ENCODE measurements at regions not wholly inside any gene's neighbourhood (a gene's known extent, or its start where the extent isn't known, plus 50 kb on each side); places are given as distances from the start of the nearest gene placed in this dataset.

DNA sequence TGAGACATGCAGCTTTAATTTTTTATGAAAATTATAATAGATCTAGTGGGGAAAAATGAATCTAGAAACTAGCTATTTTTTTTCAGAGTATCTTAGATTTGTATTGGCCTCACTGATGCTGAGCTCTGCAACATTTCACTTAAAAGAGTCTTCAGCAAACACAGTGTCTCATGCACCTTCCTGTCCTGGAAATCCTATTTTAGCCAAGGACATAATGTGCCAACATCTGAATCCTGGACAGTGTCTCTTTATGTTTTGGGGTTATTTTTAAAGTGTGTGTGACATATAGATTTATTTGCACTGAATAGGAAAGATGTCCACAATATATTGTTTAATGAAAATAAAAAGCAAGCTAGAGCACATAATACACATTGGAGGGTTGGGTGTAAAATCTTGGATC lies 199.1 kb upstream of the FMN2 start:
- no peak overlapping the region for H3K27ac ChIP-seq
- no peaks in the 10 kb centered on the region for H3K36me3 ChIP-seq
- H3K4me3 ChIP-seq, result no peak overlapping the region
- no peaks in the 10 kb centered on the region for H3K27me3 ChIP-seq
- H3K9me3 ChIP-seq, result no peaks in the 10 kb centered on the region
- no peak for TF ChIP-seq POLR2A (IDR thresholded peaks at IDR 0.05)
- TF ChIP-seq, protein P1, sequence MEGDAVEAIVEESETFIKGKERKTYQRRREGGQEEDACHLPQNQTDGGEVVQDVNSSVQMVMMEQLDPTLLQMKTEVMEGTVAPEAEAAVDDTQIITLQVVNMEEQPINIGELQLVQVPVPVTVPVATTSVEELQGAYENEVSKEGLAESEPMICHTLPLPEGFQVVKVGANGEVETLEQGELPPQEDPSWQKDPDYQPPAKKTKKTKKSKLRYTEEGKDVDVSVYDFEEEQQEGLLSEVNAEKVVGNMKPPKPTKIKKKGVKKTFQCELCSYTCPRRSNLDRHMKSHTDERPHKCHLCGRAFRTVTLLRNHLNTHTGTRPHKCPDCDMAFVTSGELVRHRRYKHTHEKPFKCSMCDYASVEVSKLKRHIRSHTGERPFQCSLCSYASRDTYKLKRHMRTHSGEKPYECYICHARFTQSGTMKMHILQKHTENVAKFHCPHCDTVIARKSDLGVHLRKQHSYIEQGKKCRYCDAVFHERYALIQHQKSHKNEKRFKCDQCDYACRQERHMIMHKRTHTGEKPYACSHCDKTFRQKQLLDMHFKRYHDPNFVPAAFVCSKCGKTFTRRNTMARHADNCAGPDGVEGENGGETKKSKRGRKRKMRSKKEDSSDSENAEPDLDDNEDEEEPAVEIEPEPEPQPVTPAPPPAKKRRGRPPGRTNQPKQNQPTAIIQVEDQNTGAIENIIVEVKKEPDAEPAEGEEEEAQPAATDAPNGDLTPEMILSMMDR (IDR thresholded peaks at IDR 0.05), result no peak
- DNase-seq, result no peak
- peaks cover 0 to under 1% (median under 1%) of the 10 kb centered on the region in 4 donors for H3K4me1 ChIP-seq

DNA sequence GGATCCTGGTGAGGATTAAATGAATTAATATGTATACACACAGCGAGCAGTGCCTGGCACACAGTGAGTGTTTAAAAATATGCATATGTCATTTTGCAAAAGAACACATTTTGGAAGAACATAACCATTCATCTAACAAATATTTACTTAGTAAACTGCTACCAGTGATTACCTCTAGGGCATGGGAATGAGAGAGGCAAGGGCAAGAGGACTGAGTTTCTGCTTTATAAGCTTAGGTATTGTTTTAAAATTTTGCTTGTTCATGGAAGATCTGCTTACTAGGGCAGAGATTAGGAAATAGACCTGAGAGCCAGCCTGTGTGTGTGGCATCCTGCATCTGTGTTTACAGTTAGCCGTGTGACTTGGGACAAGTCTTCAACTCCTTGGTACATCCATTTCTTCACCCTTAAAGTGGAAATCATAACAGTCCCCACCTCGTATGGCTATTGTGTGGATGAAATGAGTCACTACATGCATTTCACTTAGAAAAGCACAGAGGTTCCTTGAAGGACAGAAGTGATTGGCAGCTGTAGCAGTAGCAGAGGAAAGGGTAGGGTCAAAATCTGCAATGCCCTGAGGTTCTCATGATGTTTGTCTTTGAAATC lies 198.5 kb upstream of the FMN2 start:
- Histone ChIP-seq H3K4me3 (no peak overlapping the region), H3K9me3 (no peaks in the 10 kb centered on the region), H3K36me3 (no peaks in the 10 kb centered on the region), H3K27ac (no peak overlapping the region), H3K4me1 (peaks cover 0 to 7% (median 2%) of the 10 kb centered on the region in 4 donors), H3K27me3 (no peaks in the 10 kb centered on the region)
- TF ChIP-seq, protein P1 (IDR thresholded peaks at IDR 0.05), result no peak
- no peak for TF ChIP-seq POLR2A (IDR thresholded peaks at IDR 0.05)
- no peak for DNase-seq

DNA sequence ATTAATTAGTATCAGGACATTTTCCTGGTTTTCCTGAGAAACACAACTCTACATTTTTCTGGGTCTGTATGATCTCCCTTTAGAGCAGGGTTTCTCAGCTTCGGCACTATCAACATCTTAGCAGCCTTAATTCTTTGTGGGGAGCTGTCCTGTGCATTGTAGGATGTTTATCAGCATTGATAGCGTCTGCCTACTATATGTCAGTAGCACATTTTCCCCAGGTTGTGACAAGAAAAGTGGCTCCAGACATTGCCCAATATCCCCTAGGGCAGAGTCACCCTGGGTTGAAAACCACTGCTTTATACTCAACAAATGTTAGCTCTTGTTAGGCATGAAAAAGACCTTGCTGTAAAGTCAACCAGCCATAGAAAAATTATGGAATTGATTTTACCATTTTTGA lies 195.1 kb upstream of the FMN2 start:
- H3K36me3 ChIP-seq, result no peaks in the 10 kb centered on the region
- TF ChIP-seq, protein P1 (IDR thresholded peaks at IDR 0.05), result no peak
- TF ChIP-seq POLR2A (IDR thresholded peaks at IDR 0.05), result no peak
- DNase-seq, result no peak
- H3K9me3 ChIP-seq, result no peaks in the 10 kb centered on the region
- H3K4me1 ChIP-seq, result peaks cover 0 to 16% (median 2%) of the 10 kb centered on the region in 4 donors
- peak overlapping the region in 1 of 4 donors; percentile 5 for H3K27ac ChIP-seq
- H3K4me3 ChIP-seq, result no peak overlapping the region
- H3K27me3 ChIP-seq, result no peaks in the 10 kb centered on the region

DNA sequence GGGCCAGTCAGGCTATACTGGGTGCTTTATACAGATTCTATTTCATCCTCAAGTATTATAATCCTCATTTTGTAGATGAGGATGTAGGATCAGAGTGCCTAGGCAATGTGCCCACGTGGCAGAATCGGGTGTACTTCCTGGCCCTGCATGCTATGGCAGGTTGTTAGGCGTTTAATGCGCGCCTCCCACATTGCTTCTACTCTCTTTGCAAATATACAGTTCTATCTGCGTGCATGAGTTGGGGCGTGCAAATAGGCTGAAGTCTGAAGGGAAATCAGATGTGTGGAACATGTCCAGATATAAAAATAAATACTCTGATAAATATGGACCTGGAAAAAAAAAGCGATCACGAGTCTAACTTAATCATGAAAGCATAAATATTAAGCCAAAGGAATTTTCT lies 194.7 kb upstream of the FMN2 start:
- Histone ChIP-seq H3K27ac (no peak overlapping the region), H3K9me3 (no peaks in the 10 kb centered on the region), H3K27me3 (no peaks in the 10 kb centered on the region), H3K36me3 (no peaks in the 10 kb centered on the region), H3K4me3 (no peak overlapping the region), H3K4me1 (peaks cover 0 to 16% (median 2%) of the 10 kb centered on the region in 4 donors)
- TF ChIP-seq, protein P1 (IDR thresholded peaks at IDR 0.05), result no peak
- TF ChIP-seq POLR2A (IDR thresholded peaks at IDR 0.05), result no peak
- DNase-seq, result no peak

DNA sequence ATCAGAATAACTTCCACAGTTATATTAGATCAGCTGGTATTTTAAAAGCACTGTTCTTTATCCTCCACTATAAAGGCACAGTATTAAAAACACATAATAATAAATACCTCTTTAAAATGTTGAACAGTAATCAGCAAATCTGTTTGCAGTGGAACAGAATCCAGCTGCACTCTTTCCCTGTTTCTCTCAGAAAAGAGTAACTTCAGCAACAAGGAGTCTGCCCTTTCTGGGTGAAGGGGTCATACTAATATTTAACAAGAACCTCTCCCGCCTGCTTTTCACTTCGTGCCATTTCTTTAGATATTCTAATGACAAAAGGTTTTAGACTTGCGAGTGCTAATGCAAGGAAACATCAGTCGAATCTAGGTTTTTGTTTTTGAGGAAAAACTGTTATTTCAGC lies 194.2 kb upstream of the FMN2 start:
- no peak for DNase-seq
- Histone ChIP-seq H3K27ac (no peak overlapping the region), H3K9me3 (no peaks in the 10 kb centered on the region), H3K36me3 (no peaks in the 10 kb centered on the region), H3K4me1 (peaks cover 0 to 16% (median 2%) of the 10 kb centered on the region in 4 donors), H3K27me3 (no peaks in the 10 kb centered on the region), H3K4me3 (no peak overlapping the region)
- TF ChIP-seq, protein P1 (IDR thresholded peaks at IDR 0.05), result no peak
- no peak for TF ChIP-seq POLR2A (IDR thresholded peaks at IDR 0.05)
